HEK293 (cell line): ENCODE measurements at regions not wholly inside any gene's neighbourhood (a gene's known extent, or its start where the extent isn't known, plus 50 kb on each side); places are given as distances from the start of the nearest gene placed in this dataset.

Experiments used
- CTCF ChIA-PET: fragments of 350-600 bp; formaldehyde crosslinking; extraction: SDS; loops from one replicate; lab custom pipeline; 2021; ENCODE audit warnings: antibody characterized with exemption; lab: Yijun Ruan, JAX
- POLR2A ChIA-PET: fragments of 300-600 bp; formaldehyde crosslinking; extraction: SDS; loops from one replicate; lab custom pipeline; 2020; ENCODE audit warnings: antibody characterized with exemption, inconsistent platforms; lab: Yijun Ruan, JAX
- H3K27ac ChIP-seq: fragments of 200-500 bp; sonication (Bioruptor generic); 2 replicates; pipeline ENCODE4 v1.5.1; 2014; ENCODE audit warnings: low read depth, low read length, control low read depth, inconsistent platforms; ENCODE audit errors: extremely low read depth
- H3K36me3 ChIP-seq, 2 experiments: fragments of 200-500 bp in 1 of 2; sonication (Bioruptor generic) in 1 of 2; 1 replicate in 1 of 2; 2 replicates in 1 of 2; pipeline ENCODE4 v1.5.1; 2014 to 2017; ENCODE audit warnings: inconsistent platforms in 2 of 2, low read length in 2 of 2; ENCODE audit not compliant: control insufficient read depth in 2 of 2, insufficient read depth in 1 of 2
- H3K4me1 ChIP-seq: fragments of 200-500 bp; sonication (Bioruptor generic); 2 replicates; pipeline ENCODE4 v1.5.1; 2014; ENCODE audit warnings: mild to moderate bottlenecking, low read length, inconsistent platforms; ENCODE audit not compliant: control insufficient read depth, insufficient read depth
- H3K4me3 ChIP-seq: 2 replicates; pipeline ENCODE4 v1.5.1; 2011; ENCODE audit warnings: low read depth, mild to moderate bottlenecking, control low read depth, low read length, moderate library complexity
- H3K9me3 ChIP-seq: fragments of 200-500 bp; sonication (Bioruptor generic); 2 replicates; pipeline ENCODE4 v1.5.1; 2014; ENCODE audit warnings: low read depth, low read length, inconsistent platforms; ENCODE audit not compliant: control insufficient read depth, insufficient read depth
- EGR2 ChIP-seq: fragments of 450-650 bp; formaldehyde crosslinking; IDR thresholded peaks from 2 replicates; pipeline ENCODE4 v1.5.1; 2016; ENCODE audit warnings: low read depth, missing biosample characterization, missing genetic modification characterization
- GLI4 ChIP-seq: fragments of 450-650 bp; formaldehyde crosslinking; IDR thresholded peaks from 2 replicates; pipeline ENCODE4 v1.5.1; 2016; ENCODE audit warnings: missing biosample characterization, missing genetic modification characterization
- GLIS1 ChIP-seq: fragments of 450-650 bp; formaldehyde crosslinking; IDR thresholded peaks from 2 replicates; pipeline ENCODE4 v1.5.1; 2016; ENCODE audit warnings: missing biosample characterization, missing genetic modification characterization
- HOXA7 ChIP-seq: sonication (generic); formaldehyde crosslinking; IDR thresholded peaks from 2 replicates; pipeline ENCODE4 v1.8.1; 2022; ENCODE audit warnings: missing genetic modification reagents, borderline replicate concordance
- HOXC10 ChIP-seq: sonication (generic); formaldehyde crosslinking; IDR thresholded peaks from 2 replicates; pipeline ENCODE4 v1.8.1; 2023; ENCODE audit warnings: mild to moderate bottlenecking, missing genetic modification reagents
- KLF8 ChIP-seq: fragments of 450-650 bp; formaldehyde crosslinking; IDR thresholded peaks from 2 replicates; pipeline ENCODE4 v1.5.1; 2016; ENCODE audit warnings: missing biosample characterization, missing genetic modification characterization
- MYNN ChIP-seq: fragments of 450-650 bp; formaldehyde crosslinking; IDR thresholded peaks from 2 replicates; pipeline ENCODE4 v1.5.1; 2016; ENCODE audit warnings: missing biosample characterization, missing genetic modification characterization, borderline replicate concordance
- OVOL3 ChIP-seq: fragments of 450-650 bp; formaldehyde crosslinking; IDR thresholded peaks from 2 replicates; pipeline ENCODE4 v1.5.1; 2016; ENCODE audit warnings: missing biosample characterization, missing genetic modification characterization
- SP7 ChIP-seq: fragments of 450-650 bp; formaldehyde crosslinking; IDR thresholded peaks from 2 replicates; pipeline ENCODE4 v1.5.1; 2016; ENCODE audit warnings: missing biosample characterization, missing genetic modification characterization
- YY1 ChIP-seq: fragments of 450-650 bp; formaldehyde crosslinking; IDR thresholded peaks from 2 replicates; pipeline ENCODE4 v1.5.1; 2018; ENCODE audit warnings: missing biosample characterization, missing genetic modification characterization
- ZNF311 ChIP-seq: fragments of 450-650 bp; formaldehyde crosslinking; IDR thresholded peaks from 2 replicates; pipeline ENCODE4 v1.5.1; 2017; ENCODE audit warnings: missing biosample characterization, missing genetic modification characterization, borderline replicate concordance
- ZNF354C ChIP-seq: fragments of 450-650 bp; formaldehyde crosslinking; IDR thresholded peaks from 2 replicates; pipeline ENCODE4 v1.5.1; 2016; ENCODE audit warnings: missing biosample characterization, missing genetic modification characterization, low read depth, borderline replicate concordance
- ZNF548 ChIP-seq: fragments of 450-650 bp; formaldehyde crosslinking; IDR thresholded peaks from 2 replicates; pipeline ENCODE4 v1.5.1; 2016; ENCODE audit warnings: missing biosample characterization, missing genetic modification characterization
- ZNF555 ChIP-seq: fragments of 450-650 bp; formaldehyde crosslinking; conservative IDR thresholded peaks from 2 replicates; pipeline ENCODE4 v1.5.1; 2017; ENCODE audit warnings: missing biosample characterization, mild to moderate bottlenecking, missing genetic modification characterization, inconsistent platforms
- ZNF560 ChIP-seq: fragments of 450-650 bp; formaldehyde crosslinking; IDR thresholded peaks from 2 replicates; pipeline ENCODE4 v1.5.1; 2017; ENCODE audit warnings: missing biosample characterization, missing genetic modification characterization, borderline replicate concordance
- ZNF621 ChIP-seq: fragments of 450-650 bp; formaldehyde crosslinking; IDR thresholded peaks from 2 replicates; pipeline ENCODE4 v1.5.1; 2017; ENCODE audit warnings: missing biosample characterization, missing genetic modification characterization
- TF ChIP-seq, protein P1 (sequence below): fragments of 450-650 bp; formaldehyde crosslinking; IDR thresholded peaks from 2 replicates; pipeline ENCODE4 v1.5.1; 2017; ENCODE audit warnings: missing biosample characterization, missing genetic modification characterization

DNA sequence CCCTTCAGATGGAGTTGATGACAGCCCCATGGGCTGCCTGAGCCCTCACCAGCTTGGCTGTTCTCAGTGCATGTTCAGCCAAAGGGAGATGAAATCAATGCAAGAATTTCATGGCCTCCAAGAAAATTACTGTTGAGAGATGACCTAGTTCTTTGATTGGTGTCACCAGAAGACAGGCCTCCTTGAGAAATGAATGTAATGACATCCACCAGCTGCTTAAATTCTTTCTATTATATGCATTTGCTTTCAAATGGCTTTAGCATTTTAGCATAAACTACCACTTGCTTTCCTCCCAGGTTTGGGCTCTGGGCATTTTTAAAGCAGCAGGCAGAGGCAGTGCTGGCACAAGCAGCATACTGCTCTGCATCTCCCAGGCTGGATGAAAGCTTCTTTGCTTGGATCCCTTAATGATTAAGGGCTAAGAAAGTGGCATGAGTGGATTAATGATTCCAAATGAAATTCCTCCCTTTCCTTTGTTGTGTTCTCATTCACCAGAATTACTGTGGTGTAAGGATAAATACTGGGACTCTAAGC is 278.4 kb downstream of the ZNF326 start:
- Histone ChIP-seq H3K27ac (no peak overlapping the region), H3K36me3 (no peaks in the 10 kb centered on the region), H3K9me3 (no peaks in the 10 kb centered on the region), H3K4me1 (no peaks in the 10 kb centered on the region), H3K4me3 (no peak overlapping the region)
- no peak for TF ChIP-seq OVOL3 (tag by site-specific recombination)
- TF ChIP-seq ZNF311 (tag by site-specific recombination) = no peak
- TF ChIP-seq GLI4 (tag by site-specific recombination) = no peak
- TF ChIP-seq GLIS1 (tag by site-specific recombination) = no peak
- no peak for TF ChIP-seq ZNF560 (tag by site-specific recombination)
- POLR2A ChIA-PET = no interaction called here
- CTCF ChIA-PET = no interaction called here

DNA sequence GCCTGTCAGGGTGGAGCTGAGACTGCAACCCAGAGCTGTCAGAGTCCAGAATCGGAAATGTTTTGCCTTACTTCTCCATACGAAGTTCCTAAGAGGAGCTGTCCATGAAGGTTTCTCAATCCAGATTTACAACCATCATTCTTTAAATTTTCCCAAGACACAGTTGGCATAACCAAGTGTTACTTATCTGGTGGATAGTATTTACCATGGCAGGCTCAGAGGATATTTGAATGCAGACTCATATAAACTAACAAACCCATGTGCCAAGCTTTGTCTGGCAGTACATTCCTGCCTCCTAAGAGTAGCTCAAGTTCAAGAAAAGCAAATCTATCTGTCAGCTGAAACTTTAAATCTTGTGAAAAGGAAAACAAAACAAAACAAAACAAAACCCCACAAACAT is 267.9 kb downstream of the ZNF326 start:
- POLR2A ChIA-PET = no interaction called here

GRCh38 chr1:90262286-90262685 is 267.4 kb downstream of the ZNF326 start:
- CTCF ChIA-PET = no interaction called here
- Histone ChIP-seq H3K4me3 (no peak overlapping the region), H3K4me1 (no peaks in the 10 kb centered on the region), H3K36me3 (no peaks in the 10 kb centered on the region)
- POLR2A ChIA-PET = no interaction called here
- TF ChIP-seq YY1 (tag by site-specific recombination) (no peak), MYNN (tag by site-specific recombination) (no peak)
- TF ChIP-seq, all 188 proteins: peak for 0
- no peak overlapping the region for H3K27ac ChIP-seq
- no peaks in the 10 kb centered on the region for H3K9me3 ChIP-seq

More for the DNA sequence above, 267.9 kb downstream of the ZNF326 start:
- no peak overlapping the region for H3K4me3 ChIP-seq
- no peaks in the 10 kb centered on the region for H3K9me3 ChIP-seq
- TF ChIP-seq HOXC10 (CRISPR knock-in tag) (no peak), EGR2 (tag by site-specific recombination) (no peak), HOXA7 (CRISPR knock-in tag) (no peak), KLF8 (tag by site-specific recombination) (no peak), ZNF621 (no peak), SP7 (tag by site-specific recombination) (no peak), ZNF354C (tag by site-specific recombination) (no peak), ZNF555 (tag by site-specific recombination) (0 out of 2 replicates have a peak, but pooled peaks have one; percentile 1)
- H3K27ac ChIP-seq = no peak overlapping the region
- CTCF ChIA-PET = interaction anchor here (0.7 kb wide), 2 partner anchors 11 to 70 kb away, joined by 3 to 6 read pairs; no protein-coding TSS in a partner anchor
- no peaks in the 10 kb centered on the region for H3K36me3 ChIP-seq
- no peaks in the 10 kb centered on the region for H3K4me1 ChIP-seq

GRCh38 chr1:90246069-90246468 is 251.2 kb downstream of the ZNF326 start:
- Histone ChIP-seq H3K36me3 (no peaks in the 10 kb centered on the region), H3K27ac (no peak overlapping the region), H3K9me3 (no peaks in the 10 kb centered on the region), H3K4me1 (no peaks in the 10 kb centered on the region), H3K4me3 (no peak overlapping the region)
- TF ChIP-seq, protein P1, sequence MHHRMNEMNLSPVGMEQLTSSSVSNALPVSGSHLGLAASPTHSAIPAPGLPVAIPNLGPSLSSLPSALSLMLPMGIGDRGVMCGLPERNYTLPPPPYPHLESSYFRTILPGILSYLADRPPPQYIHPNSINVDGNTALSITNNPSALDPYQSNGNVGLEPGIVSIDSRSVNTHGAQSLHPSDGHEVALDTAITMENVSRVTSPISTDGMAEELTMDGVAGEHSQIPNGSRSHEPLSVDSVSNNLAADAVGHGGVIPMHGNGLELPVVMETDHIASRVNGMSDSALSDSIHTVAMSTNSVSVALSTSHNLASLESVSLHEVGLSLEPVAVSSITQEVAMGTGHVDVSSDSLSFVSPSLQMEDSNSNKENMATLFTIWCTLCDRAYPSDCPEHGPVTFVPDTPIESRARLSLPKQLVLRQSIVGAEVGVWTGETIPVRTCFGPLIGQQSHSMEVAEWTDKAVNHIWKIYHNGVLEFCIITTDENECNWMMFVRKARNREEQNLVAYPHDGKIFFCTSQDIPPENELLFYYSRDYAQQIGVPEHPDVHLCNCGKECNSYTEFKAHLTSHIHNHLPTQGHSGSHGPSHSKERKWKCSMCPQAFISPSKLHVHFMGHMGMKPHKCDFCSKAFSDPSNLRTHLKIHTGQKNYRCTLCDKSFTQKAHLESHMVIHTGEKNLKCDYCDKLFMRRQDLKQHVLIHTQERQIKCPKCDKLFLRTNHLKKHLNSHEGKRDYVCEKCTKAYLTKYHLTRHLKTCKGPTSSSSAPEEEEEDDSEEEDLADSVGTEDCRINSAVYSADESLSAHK = no peak
- no peak for TF ChIP-seq ZNF548 (tag by site-specific recombination)
- ChIA-PET POLR2A (no interaction called here), CTCF (interaction anchor here (0.6 kb wide), 1 partner anchor 919 kb away, joined by 3 read pairs; no protein-coding TSS in a partner anchor)
